Parathyroid adenoma (tissue), 2 donors: ENCODE measurements at regions not wholly inside any gene's neighbourhood (a gene's known extent, or its start where the extent isn't known, plus 50 kb on each side); places are given as distances from the start of the nearest gene placed in this dataset.

Experiments
- H2AFZ ChIP-seq: fragments of 300-600 bp; sonication (generic); one replicate; pipeline ENCODE4 v1.7.0; 2017; ENCODE audit warnings: antibody characterized with exemption, mild to moderate bottlenecking
- H3K27ac ChIP-seq: fragments of 300-600 bp; sonication (generic); one replicate; pipeline ENCODE4 v1.7.0; 2017
- H3K27me3 ChIP-seq: fragments of 300-600 bp; sonication (generic); one replicate; pipeline ENCODE4 v1.7.0; 2017; ENCODE audit warnings: low read length; ENCODE audit not compliant: control insufficient read depth, insufficient read depth
- H3K36me3 ChIP-seq: fragments of 300-600 bp; sonication (generic); one replicate; pipeline ENCODE4 v1.7.0; 2017; ENCODE audit warnings: low read length; ENCODE audit not compliant: control insufficient read depth, insufficient read depth
- H3K4me1 ChIP-seq: fragments of 300-600 bp; sonication (generic); one replicate; pipeline ENCODE4 v1.7.0; 2017; ENCODE audit warnings: control low read depth
- H3K4me2 ChIP-seq: fragments of 300-600 bp; sonication (generic); one replicate; pipeline ENCODE4 v1.7.0; 2017; ENCODE audit warnings: low read length
- H3K4me3 ChIP-seq: fragments of 300-600 bp; sonication (generic); one replicate; pipeline ENCODE4 v1.7.0; 2017; ENCODE audit warnings: low read depth, low read length
- H3K79me2 ChIP-seq: fragments of 300-600 bp; sonication (generic); one replicate; pipeline ENCODE4 v1.7.0; 2017; ENCODE audit warnings: control low read depth
- H3K9ac ChIP-seq: fragments of 300-600 bp; sonication (generic); one replicate; pipeline ENCODE4 v1.7.0; 2017; ENCODE audit warnings: mild to moderate bottlenecking
- H3K9me3 ChIP-seq: fragments of 300-600 bp; sonication (generic); one replicate; pipeline ENCODE4 v1.7.0; 2017; ENCODE audit warnings: low read length; ENCODE audit not compliant: control insufficient read depth
- CTCF ChIP-seq: fragments of 300-600 bp; sonication (generic); IDR thresholded peaks from one replicate; pipeline ENCODE4 v1.7.0; 2017; ENCODE audit warnings: antibody characterized with exemption, mild to moderate bottlenecking
- donor health status: primary hyperparathyroidism.

GRCh38 chr6:105746509-105746908 lies 339.6 kb upstream of the PRDM1 start:
- no peak overlapping the region for H2AFZ ChIP-seq
- H3K36me3 ChIP-seq = no peaks in the 10 kb centered on the region
- H3K4me2 ChIP-seq = no peak overlapping the region
- no peak overlapping the region for H3K27ac ChIP-seq
- no peaks in the 10 kb centered on the region for H3K79me2 ChIP-seq
- no peak overlapping the region for H3K9ac ChIP-seq
- no peaks in the 10 kb centered on the region for H3K27me3 ChIP-seq
- H3K4me3 ChIP-seq = no peak overlapping the region
- no peaks in the 10 kb centered on the region for H3K9me3 ChIP-seq
- TF ChIP-seq CTCF = no peak
- H3K4me1 ChIP-seq = no peaks in the 10 kb centered on the region

DNA sequence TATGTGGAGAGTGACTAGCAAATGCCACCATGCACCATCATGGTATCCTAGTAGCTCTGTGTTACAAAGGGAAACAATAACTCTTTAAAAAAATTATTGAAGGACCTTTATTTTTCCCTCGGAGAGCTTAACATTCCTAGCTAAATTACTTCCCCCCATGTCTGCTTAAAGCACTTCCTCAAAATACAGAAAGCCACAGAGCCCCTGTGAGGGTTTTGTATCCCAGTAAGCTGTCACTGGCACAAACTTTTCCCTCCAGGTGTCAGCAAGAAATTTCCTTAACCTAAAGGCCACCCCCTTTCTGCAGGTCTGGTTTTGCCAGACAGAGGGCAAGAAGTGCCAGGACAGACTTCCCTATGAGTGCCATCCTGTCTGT lies 340.0 kb upstream of the PRDM1 start:
- Histone ChIP-seq H3K9me3 (no peaks in the 10 kb centered on the region), H3K4me3 (no peak overlapping the region), H3K36me3 (no peaks in the 10 kb centered on the region), H2AFZ (no peak overlapping the region), H3K9ac (no peak overlapping the region), H3K79me2 (no peaks in the 10 kb centered on the region), H3K27ac (no peak overlapping the region), H3K4me2 (no peak overlapping the region), H3K4me1 (no peaks in the 10 kb centered on the region), H3K27me3 (no peaks in the 10 kb centered on the region)
- TF ChIP-seq CTCF = no peak

DNA sequence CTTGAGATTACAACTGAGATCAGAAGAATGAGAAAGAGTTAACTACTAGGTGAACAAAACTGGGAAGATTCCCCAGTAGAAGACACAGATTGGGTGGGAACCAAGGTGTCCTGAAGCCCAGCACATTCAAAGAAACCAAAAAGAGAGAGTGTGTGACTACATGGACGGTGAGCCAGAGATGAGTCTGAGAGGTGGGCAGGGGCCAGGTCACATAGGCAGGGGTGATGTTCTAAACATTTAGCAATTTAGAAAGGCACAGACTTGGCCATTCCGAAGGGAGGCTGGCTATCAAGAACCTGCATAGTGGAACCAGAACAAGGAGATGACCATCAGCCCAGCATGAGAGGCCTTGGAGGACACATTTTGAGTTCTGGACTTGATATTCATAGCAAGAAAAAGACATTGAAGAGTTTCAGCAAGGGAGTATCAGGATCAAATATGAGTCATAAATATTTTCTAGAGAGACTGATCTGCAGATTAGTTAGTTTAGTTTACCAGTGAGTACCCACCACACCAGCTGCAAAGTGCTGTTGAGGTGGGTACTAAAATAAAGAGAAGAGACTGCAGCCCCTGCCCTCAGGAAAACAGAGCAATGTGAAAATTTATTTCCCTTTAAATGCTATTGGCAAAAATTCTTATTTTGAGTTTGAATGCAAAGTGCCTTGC lies 340.5 kb upstream of the PRDM1 start:
- Histone ChIP-seq H2AFZ (no peak overlapping the region), H3K27me3 (no peaks in the 10 kb centered on the region), H3K27ac (no peak overlapping the region), H3K36me3 (no peaks in the 10 kb centered on the region), H3K4me1 (no peaks in the 10 kb centered on the region), H3K79me2 (no peaks in the 10 kb centered on the region), H3K4me2 (no peak overlapping the region), H3K9ac (no peak overlapping the region), H3K9me3 (no peaks in the 10 kb centered on the region), H3K4me3 (no peak overlapping the region)
- TF ChIP-seq CTCF = no peak

GRCh38 chr6:105744815-105745214 lies 341.3 kb upstream of the PRDM1 start:
- no peaks in the 10 kb centered on the region for H3K4me1 ChIP-seq
- no peak overlapping the region for H3K4me3 ChIP-seq
- no peak overlapping the region for H3K27ac ChIP-seq
- no peaks in the 10 kb centered on the region for H3K27me3 ChIP-seq
- no peak overlapping the region for H2AFZ ChIP-seq
- H3K36me3 ChIP-seq = no peaks in the 10 kb centered on the region
- no peak for TF ChIP-seq CTCF
- no peaks in the 10 kb centered on the region for H3K9me3 ChIP-seq
- no peak overlapping the region for H3K4me2 ChIP-seq
- no peaks in the 10 kb centered on the region for H3K79me2 ChIP-seq
- H3K9ac ChIP-seq = no peak overlapping the region

DNA sequence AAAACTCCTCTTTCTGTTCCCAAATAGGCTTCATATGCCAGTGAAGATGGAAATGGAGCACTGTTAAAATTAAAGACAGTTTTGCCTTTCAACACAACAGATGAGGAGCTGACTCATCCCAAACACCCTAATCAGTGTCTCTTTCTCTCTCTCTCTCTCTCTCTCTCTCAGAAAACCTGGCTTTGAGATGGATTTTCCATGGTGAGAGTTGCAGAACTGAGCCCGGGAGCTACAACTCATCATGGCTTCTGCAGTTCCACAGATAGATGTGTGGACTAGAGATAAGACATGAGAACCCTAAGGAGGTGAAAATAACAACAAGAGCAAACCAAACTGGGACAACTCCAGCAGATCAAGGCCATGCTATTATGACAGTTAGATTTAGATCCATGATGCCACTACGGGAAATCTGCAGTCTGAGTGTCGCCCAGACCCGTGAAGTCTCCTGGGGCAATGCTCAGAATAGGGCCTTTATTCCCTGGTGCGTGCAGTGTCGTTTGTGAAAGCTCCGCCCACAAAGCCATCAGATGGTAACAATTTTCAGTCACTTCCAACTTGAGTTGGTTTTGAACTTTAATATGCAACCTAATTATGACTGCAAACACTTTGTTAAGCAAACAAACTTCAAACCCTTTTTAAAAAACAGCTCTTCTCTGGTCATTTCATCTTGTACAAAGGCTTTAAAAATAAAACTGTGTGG lies 338.2 kb upstream of the PREP start:
- no peaks in the 10 kb centered on the region for H3K27me3 ChIP-seq
- no peak for TF ChIP-seq CTCF
- H3K9me3 ChIP-seq = no peaks in the 10 kb centered on the region
- no peak overlapping the region for H3K27ac ChIP-seq
- no peaks in the 10 kb centered on the region for H3K79me2 ChIP-seq
- H3K9ac ChIP-seq = no peak overlapping the region
- H3K36me3 ChIP-seq = no peaks in the 10 kb centered on the region
- no peaks in the 10 kb centered on the region for H3K4me1 ChIP-seq
- H3K4me2 ChIP-seq = no peak overlapping the region
- H3K4me3 ChIP-seq = no peak overlapping the region
- no peak overlapping the region for H2AFZ ChIP-seq
